K562 (cell line): ENCODE measurements at regions not wholly inside any gene's neighbourhood (a gene's known extent, or its start where the extent isn't known, plus 50 kb on each side); places are given as distances from the start of the nearest gene placed in this dataset.

Source experiments
- ATAC-seq: fragments of 200-7000 bp; cut with Tn5 transposase; 3 replicates; pipeline ENCODE4 v1.9.1; 2020; ENCODE audit warnings: moderate library complexity
- BruUV-seq: library from RNA; stranded (reverse); fragments of 400-500 nt; replicated peaks from 2 replicates; lab custom pipeline; 2021; lab: Mats Ljungman, UMichigan
- CTCF ChIA-PET: fragments of 300-600 bp; formaldehyde crosslinking; extraction: SDS; loops from one replicate; lab custom pipeline; 2021; ENCODE audit warnings: low intra/inter-chr PET ratio; lab: Yijun Ruan, JAX
- POLR2A ChIA-PET: fragments of 300-600, 350-650 bp; sonication (Branson Sonifier 250); formaldehyde crosslinking; extraction: SDS; loops from one replicate; lab custom pipeline; 2021; ENCODE audit warnings: antibody characterized with exemption, inconsistent platforms; lab: Yijun Ruan, JAX
- DNase-seq, 4 experiments: peaks; one replicate each; pipeline versions ENCODE4 v3.0.0 to v3.0.0-alpha.2; 2011 to 2018; ENCODE audit warnings: low spot score in 3 of 4, mixed read lengths in 3 of 4; ENCODE audit errors: extremely low read depth in 1 of 4
- FAIRE-seq: peaks from 2 replicates; lab custom pipeline; 2011; peaks lifted over from hg19 to GRCh38; lab: Jason Lieb, UNC
- H2AFZ ChIP-seq: 2 replicates; pipeline ENCODE4 v1.6.0; 2011; ENCODE audit warnings: low read depth, low read length, control low read depth, inconsistent platforms
- H3K27ac ChIP-seq: fragments of 200-600 bp; 3 replicates; pipeline ENCODE4 v1.8.0; 2011; ENCODE audit warnings: low read depth, mild to moderate bottlenecking, control low read depth, inconsistent platforms, low read length, moderate library complexity, mixed read lengths; ENCODE audit errors: extremely low read depth
- H3K27me3 ChIP-seq, 2 experiments: fragments of 300-600 bp in 1 of 2; 2 replicates in 1 of 2; 3 replicates in 1 of 2; pipeline versions ENCODE4 v1.6.0 to v1.8.0; 2011; ENCODE audit warnings: inconsistent platforms in 2 of 2, low read length in 2 of 2, mild to moderate bottlenecking in 1 of 2, mixed read lengths in 1 of 2, moderate library complexity in 1 of 2; ENCODE audit not compliant: control insufficient read depth in 2 of 2, insufficient read depth in 2 of 2
- H3K36me3 ChIP-seq: fragments of 300-600 bp; 3 replicates; pipeline ENCODE4 v1.8.0; 2011; ENCODE audit warnings: mild to moderate bottlenecking, low read length, inconsistent platforms; ENCODE audit not compliant: control insufficient read depth, insufficient read depth
- H3K4me1 ChIP-seq, 2 experiments: fragments of 200-600 bp in 1 of 2; replicated peaks in 1 of 2; 2 replicates in 1 of 2; 3 replicates in 1 of 2; pipeline versions ENCODE4 v1.5.1 to v1.8.0; 2011; ENCODE audit warnings: inconsistent platforms in 2 of 2, low read length in 2 of 2, mild to moderate bottlenecking in 1 of 2, mixed read lengths in 1 of 2, moderate library complexity in 1 of 2; ENCODE audit not compliant: control insufficient read depth in 2 of 2, insufficient read depth in 2 of 2
- H3K4me2 ChIP-seq: 2 replicates; pipeline ENCODE4 v1.6.1; 2011; ENCODE audit warnings: low read length, control low read depth, inconsistent platforms, mixed read lengths; ENCODE audit not compliant: insufficient read depth
- H3K4me3 ChIP-seq: fragments of 200-600 bp; sonication (generic), shearing (Covaris generic); 2 replicates; pipeline ENCODE4 v1.5.1; 2016; ENCODE audit warnings: control low read depth, inconsistent platforms
- H3K79me2 ChIP-seq: fragments of 200-600 bp; 3 replicates; pipeline ENCODE4 v1.8.0; 2011; ENCODE audit warnings: low read length, inconsistent platforms; ENCODE audit not compliant: control insufficient read depth, insufficient read depth
- H3K9ac ChIP-seq, 2 experiments: 2 replicates each; pipeline versions ENCODE4 v1.6.0 to v1.6.1; 2011; ENCODE audit warnings: low read depth in 2 of 2, low read length in 2 of 2, control low read depth in 1 of 2, inconsistent platforms in 1 of 2, mild to moderate bottlenecking in 1 of 2, mixed read lengths in 1 of 2; ENCODE audit not compliant: insufficient read depth in 1 of 2
- H3K9me1 ChIP-seq: one replicate; pipeline ENCODE4 v1.6.0; 2011; ENCODE audit warnings: inconsistent platforms, mild to moderate bottlenecking, low read length, moderate library complexity; ENCODE audit not compliant: control insufficient read depth, insufficient read depth
- H3K9me3 ChIP-seq: replicated peaks from 2 replicates; pipeline ENCODE4 v1.5.1; 2011; ENCODE audit warnings: low read depth, low read length, inconsistent platforms; ENCODE audit not compliant: control insufficient read depth, insufficient read depth
- H4K20me1 ChIP-seq: replicated peaks from 2 replicates; pipeline ENCODE4 v1.6.1; 2011; ENCODE audit warnings: low read length, inconsistent platforms, mixed read lengths; ENCODE audit not compliant: control insufficient read depth, insufficient read depth
- CBX8 ChIP-seq: fragments of 200-600 bp; sonication (generic); IDR thresholded peaks from 2 replicates; pipeline ENCODE4 v1.6.1; 2012; ENCODE audit warnings: borderline replicate concordance, mixed run types, low read depth, mild to moderate bottlenecking, moderate library complexity, mixed read lengths, low read length, control low read depth, inconsistent platforms; ENCODE audit not compliant: poor library complexity, severe bottlenecking; ENCODE audit errors: extremely low read depth
- ILK ChIP-seq: fragments of 450-650 bp; IDR thresholded peaks from 2 replicates; pipeline ENCODE4 v1.6.1; 2016; ENCODE audit warnings: missing genetic modification characterization, low read depth, mild to moderate bottlenecking, missing compliant biosample characterization, moderate library complexity, borderline replicate concordance
- MAFK ChIP-seq: IDR thresholded peaks from 2 replicates; pipeline ENCODE4 v1.6.1; 2011; ENCODE audit warnings: low read length, improper control_type of control experiment
- NCOR1 ChIP-seq: fragments of 450-650 bp; IDR thresholded peaks from 2 replicates; pipeline ENCODE4 v1.6.1; 2016; ENCODE audit warnings: mild to moderate bottlenecking, moderate library complexity
- PHTF2 ChIP-seq: fragments of 250-450 bp; sonication (Bioruptor Pico); IDR thresholded peaks from 2 replicates; pipeline ENCODE4 v1.5.0; 2021; ENCODE audit warnings: mild to moderate bottlenecking
- PRPF4 ChIP-seq: fragments of 200-400 bp; formaldehyde crosslinking; IDR thresholded peaks from one replicate; pipeline ENCODE4 v1.6.1; 2017; ENCODE audit warnings: low read length, low read depth, mild to moderate bottlenecking; ENCODE audit not compliant: insufficient read depth, poor library complexity, severe bottlenecking
- SETDB1 ChIP-seq: IDR thresholded peaks from one replicate; pipeline ENCODE4 v1.6.1; 2012; ENCODE audit warnings: low read length, control low read depth, inconsistent platforms
- TOE1 ChIP-seq, 2 experiments: fragments of 450-650 bp in 1 of 2; sonication (generic) in 1 of 2; formaldehyde crosslinking in 1 of 2; IDR thresholded peaks; 2 replicates each; pipeline versions ENCODE4 v1.7.1 to v1.8.0; 2016 to 2022; ENCODE audit warnings: borderline replicate concordance in 2 of 2, mild to moderate bottlenecking in 2 of 2, antibody characterized with exemption in 1 of 2, inconsistent platforms in 1 of 2, low read depth in 1 of 2, missing genetic modification reagents in 1 of 2, moderate library complexity in 1 of 2
- TRIM24 ChIP-seq, 2 experiments: fragments of 450-650 bp; IDR thresholded peaks; 2 replicates each; pipeline ENCODE4 v1.6.1; 2016
- ZNF707 ChIP-seq: fragments of 250-450 bp; sonication (Bioruptor Pico); conservative IDR thresholded peaks from 2 replicates; pipeline ENCODE4 v1.8.0; 2022; ENCODE audit warnings: inconsistent platforms, mild to moderate bottlenecking, moderate library complexity
- WGBS: fragments of 100-300 bp; shearing (Covaris generic); methylation state at CpG from one replicate; pipeline ENCODE4 v1.1.6; 2016; ENCODE audit warnings: low coverage, mixed read lengths; ENCODE audit not compliant: insufficient coverage; ENCODE audit errors: missing lambda C conversion rate; 5-methylcytosine and 5-hydroxymethylcytosine counted together
- in situ Hi-C: fragments of 300-500 bp; cut with MboI; formaldehyde crosslinking; loops from 4 replicates; pipeline ENCODE4 v1.15.0; 2018; ENCODE audit warnings: inconsistent platforms, mixed read lengths
- intact Hi-C: fragments of 100-400 bp; cut with micrococcal nuclease; formaldehyde crosslinking; loops from 2 replicates; pipeline ENCODE4 v1.14.2; 2022
- TF ChIP-seq, protein P1 (sequence below): fragments of 250-450 bp; sonication (Bioruptor Pico); IDR thresholded peaks from 2 replicates; pipeline ENCODE4 v1.4.0; 2020; ENCODE audit warnings: borderline replicate concordance
- TF ChIP-seq, protein P2 (sequence below): sonication (generic); IDR thresholded peaks from 2 replicates; pipeline ENCODE4 v1.6.1; 2016

DNA sequence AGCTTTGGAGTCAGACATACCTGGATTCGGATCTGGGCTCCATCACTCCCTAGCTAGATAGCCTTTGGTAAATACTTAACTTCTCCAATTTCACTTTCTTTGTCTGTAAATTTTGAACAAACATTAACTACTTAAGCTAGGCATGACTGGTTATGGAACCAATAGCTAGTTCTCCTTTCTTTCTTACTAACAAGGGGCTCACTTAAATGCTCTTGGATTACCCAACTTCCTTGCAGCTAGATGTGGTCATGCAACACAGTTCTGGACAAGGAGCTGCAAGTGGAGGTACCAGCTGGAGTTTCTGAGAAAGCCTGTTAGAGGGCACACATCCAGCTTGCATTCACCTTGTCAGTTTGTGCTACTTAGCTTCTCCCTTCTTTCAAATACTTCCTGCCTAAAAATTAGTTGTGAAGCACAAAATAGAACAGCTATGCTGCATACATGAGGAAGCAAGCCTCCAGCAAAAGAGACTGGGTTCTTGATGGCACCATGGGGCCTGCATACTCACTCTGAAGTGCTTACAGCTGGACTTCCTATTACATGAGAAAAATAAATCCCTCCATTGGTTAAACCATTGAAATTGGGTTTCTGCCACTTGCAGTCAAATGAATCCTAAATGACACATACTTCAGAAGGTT is 210.1 kb upstream of the EEA1 start:
- WGBS = 50% methylated on average over 1 of the region's 1 CpG
- no peak overlapping the region for H3K27ac ChIP-seq
- intact Hi-C loops = no loop called here

DNA sequence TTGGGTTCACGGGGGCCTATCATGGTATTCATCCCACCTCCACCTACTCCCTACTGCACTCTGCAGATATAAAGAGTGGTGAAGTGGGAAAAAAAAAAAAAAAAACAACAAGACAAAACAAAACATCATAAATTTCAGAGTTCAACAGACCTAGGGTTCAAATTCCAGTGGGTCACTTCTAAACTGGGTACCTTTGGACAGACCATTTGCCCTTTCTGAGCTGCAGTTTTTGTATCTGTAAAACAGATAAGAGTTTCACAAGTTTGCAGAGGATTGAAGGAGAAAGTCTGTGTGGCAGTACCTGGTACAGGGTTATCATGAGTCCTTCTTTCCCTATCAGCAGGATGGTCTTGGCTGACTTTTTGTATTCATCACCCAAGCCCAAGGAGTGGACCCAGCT is 211.2 kb upstream of the EEA1 start:
- intact Hi-C loops (no loop called here), in situ Hi-C loops (no loop called here)
- FAIRE-seq (no peak), DNase-seq (no peak), ATAC-seq (no peak)
- no peak overlapping the region for H3K4me3 ChIP-seq
- H3K4me2 ChIP-seq = no peak overlapping the region
- CTCF ChIA-PET = no interaction called here
- no TSS peak for BruUV-seq
- no peaks in the 10 kb centered on the region for H3K9me3 ChIP-seq
- peaks cover 0 to 14% of the 10 kb centered on the region in 2 experiments; a peak in 3 of 5 replicates for H3K4me1 ChIP-seq
- H3K27me3 ChIP-seq = no peaks in the 10 kb centered on the region
- no peak overlapping the region for H3K27ac ChIP-seq
- POLR2A ChIA-PET = interaction anchor here (0.6 to 1.0 kb wide), 2 partner anchors 13 to 151 kb away, joined by 3 read pairs; no protein-coding TSS in a partner anchor
- no peaks in the 10 kb centered on the region for H3K36me3 ChIP-seq
- no peaks in the 10 kb centered on the region for H3K79me2 ChIP-seq
- WGBS = 53% methylated on average over 1 of the region's 1 CpG
- H3K9ac ChIP-seq = no peak overlapping the region
- no peaks in the 10 kb centered on the region for H4K20me1 ChIP-seq
- H2AFZ ChIP-seq = no peak overlapping the region
- H3K9me1 ChIP-seq = no peaks in the 10 kb centered on the region
- TF ChIP-seq, protein P1, sequence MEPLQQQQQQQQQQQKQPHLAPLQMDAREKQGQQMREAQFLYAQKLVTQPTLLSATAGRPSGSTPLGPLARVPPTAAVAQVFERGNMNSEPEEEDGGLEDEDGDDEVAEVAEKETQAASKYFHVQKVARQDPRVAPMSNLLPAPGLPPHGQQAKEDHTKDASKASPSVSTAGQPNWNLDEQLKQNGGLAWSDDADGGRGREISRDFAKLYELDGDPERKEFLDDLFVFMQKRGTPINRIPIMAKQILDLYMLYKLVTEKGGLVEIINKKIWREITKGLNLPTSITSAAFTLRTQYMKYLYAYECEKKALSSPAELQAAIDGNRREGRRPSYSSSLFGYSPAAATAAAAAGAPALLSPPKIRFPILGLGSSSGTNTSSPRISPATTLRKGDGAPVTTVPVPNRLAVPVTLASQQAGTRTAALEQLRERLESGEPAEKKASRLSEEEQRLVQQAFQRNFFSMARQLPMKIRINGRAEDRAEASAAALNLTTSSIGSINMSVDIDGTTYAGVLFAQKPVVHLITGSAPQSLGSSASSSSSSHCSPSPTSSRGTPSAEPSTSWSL = no peak
- TF ChIP-seq PHTF2 (no peak), CBX8 (no peak), ZNF707 (CRISPR knock-in tag) (no peak), TRIM24 (IDR thresholded peaks at IDR 0.05) (no peak), NCOR1 (no peak), ILK (tag) (no peak), PRPF4 (no peak), TOE1 (IDR thresholded peaks at IDR 0.05; ENCODE audit: borderline replicate concordance) (no peak), TOE1 (CRISPR knock-in tag; IDR thresholded peaks at IDR 0.05; ENCODE audit: borderline replicate concordance, low read depth) (no peak), MAFK (no peak)

More for the DNA sequence above, 210.1 kb upstream of the EEA1 start:
- no peak overlapping the region for H3K4me3 ChIP-seq
- 0 out of 2 replicates have a peak overlapping the region, but pooled peaks have one; percentile 3 for H2AFZ ChIP-seq
- H4K20me1 ChIP-seq = no peaks in the 10 kb centered on the region
- H3K27me3 ChIP-seq = no peaks in the 10 kb centered on the region
- ATAC-seq (no peak), FAIRE-seq (no peak), DNase-seq (no peak)
- no peak for TF ChIP-seq SETDB1
- TF ChIP-seq, protein P2, sequence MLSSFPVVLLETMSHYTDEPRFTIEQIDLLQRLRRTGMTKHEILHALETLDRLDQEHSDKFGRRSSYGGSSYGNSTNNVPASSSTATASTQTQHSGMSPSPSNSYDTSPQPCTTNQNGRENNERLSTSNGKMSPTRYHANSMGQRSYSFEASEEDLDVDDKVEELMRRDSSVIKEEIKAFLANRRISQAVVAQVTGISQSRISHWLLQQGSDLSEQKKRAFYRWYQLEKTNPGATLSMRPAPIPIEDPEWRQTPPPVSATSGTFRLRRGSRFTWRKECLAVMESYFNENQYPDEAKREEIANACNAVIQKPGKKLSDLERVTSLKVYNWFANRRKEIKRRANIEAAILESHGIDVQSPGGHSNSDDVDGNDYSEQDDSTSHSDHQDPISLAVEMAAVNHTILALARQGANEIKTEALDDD = peak; percentile 56
- peaks cover 0 to 14% of the 10 kb centered on the region in 2 experiments; a peak in 3 of 5 replicates for H3K4me1 ChIP-seq
- no peaks in the 10 kb centered on the region for H3K9me1 ChIP-seq
- in situ Hi-C loops = no loop called here
- no peaks in the 10 kb centered on the region for H3K9me3 ChIP-seq
- no peak overlapping the region for H3K9ac ChIP-seq
- H3K79me2 ChIP-seq = no peaks in the 10 kb centered on the region
- H3K36me3 ChIP-seq = no peaks in the 10 kb centered on the region
- ChIA-PET POLR2A (interaction anchor here (0.9 to 1.9 kb wide), 3 partner anchors 10 to 24 kb away, joined by 3 to 4 read pairs (median 3); no protein-coding TSS in a partner anchor), CTCF (no interaction called here)
- H3K4me2 ChIP-seq = no peak overlapping the region
- BruUV-seq = no TSS peak
